ENCODE measurements at regions not wholly inside any gene's neighbourhood (a gene's known extent, or its start where the extent isn't known, plus 50 kb on each side); places are given as distances from the start of the nearest gene placed in this dataset.
A peak's percentile ranks its signal among the peaks of the same experiment; 100 is the strongest.

GRCh38 chr22:49637255-49637760 is 190.4 kb downstream of the BRD1 start:
- no peak for DNase-seq

- DNase-seq, result no peak
These were observed 191.0 kb downstream of the BRD1 start for GRCh38 chr22:49636649-49637048.

GRCh38 chr22:49636214-49636613 is 191.5 kb downstream of the BRD1 start:
- DNase-seq, result no peak

- no peak for DNase-seq
These were observed 193.5 kb downstream of the BRD1 start for GRCh38 chr22:49634006-49634772.

- DNase-seq, result no peak
These were observed 194.7 kb downstream of the BRD1 start for GRCh38 chr22:49633010-49633324.

- peak; percentile 56 for DNase-seq
These were observed 195.3 kb downstream of the BRD1 start for GRCh38 chr22:49632199-49633009.

GRCh38 chr22:49630448-49630946 is 197.2 kb downstream of the BRD1 start:
- no peak for DNase-seq

GRCh38 chr22:49629586-49630447 is 197.9 kb downstream of the BRD1 start:
- DNase-seq, result no peak

GRCh38 chr22:49629261-49629570 is 198.5 kb downstream of the BRD1 start:
- DNase-seq, result no peak

GRCh38 chr22:49628391-49629260 is 199.0 kb downstream of the BRD1 start:
- no peak for DNase-seq

GRCh38 chr22:49627217-49628181 is 200.2 kb downstream of the BRD1 start:
- DNase-seq, result no peak

- DNase-seq, result no peak
These were observed 201.1 kb downstream of the BRD1 start for GRCh38 chr22:49626361-49627216.

- DNase-seq, result no peak
These were observed 203.1 kb downstream of the BRD1 start for GRCh38 chr22:49624421-49625177.

- DNase-seq, result no peak
These were observed 204.0 kb downstream of the BRD1 start for GRCh38 chr22:49623715-49624114.

- DNase-seq, result no peak
These were observed 204.5 kb downstream of the BRD1 start for GRCh38 chr22:49623176-49623575.

- no peak for DNase-seq
These were observed 205.2 kb downstream of the BRD1 start for GRCh38 chr22:49622241-49623105.

GRCh38 chr22:49621601-49622210 is 206.0 kb downstream of the BRD1 start:
- DNase-seq, result no peak

- no peak for DNase-seq
These were observed 207.0 kb downstream of the BRD1 start for GRCh38 chr22:49620666-49621065.

All from NCI-H1105 (cell line).